ENCODE measurements at regions not wholly inside any gene's neighbourhood (a gene's known extent, or its start where the extent isn't known, plus 50 kb on each side); places are given as distances from the start of the nearest gene placed in this dataset.

DNA sequence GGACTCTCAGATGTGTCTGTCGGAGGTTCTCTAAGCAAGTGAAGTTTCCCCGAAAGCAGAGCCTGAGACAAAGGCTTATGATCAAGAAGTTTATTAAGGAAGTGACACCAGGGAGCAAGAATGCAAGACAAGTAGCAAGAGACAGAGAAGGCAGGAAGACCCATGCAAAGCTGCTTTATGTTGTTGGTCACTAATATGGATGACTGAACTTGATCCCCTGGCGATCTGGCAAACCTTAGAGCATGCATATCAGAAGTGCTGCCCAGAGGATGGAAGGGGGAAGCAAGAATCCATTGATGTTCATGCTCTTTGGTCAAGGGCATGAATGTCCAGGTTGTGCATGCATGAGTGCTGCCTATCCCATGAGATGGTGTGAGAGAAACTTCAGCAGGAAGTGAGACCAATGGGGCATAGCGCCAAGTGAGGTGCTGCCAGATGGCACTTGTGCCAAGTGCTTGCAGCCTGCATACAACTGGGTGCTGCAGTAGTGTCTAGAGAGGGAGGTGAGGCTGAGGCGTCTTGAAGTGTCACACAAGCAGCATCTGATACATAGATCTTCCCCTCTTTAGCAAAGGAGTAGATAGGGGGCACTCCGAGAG lies 176.5 kb downstream of the SALL1 start:
- intact Hi-C loops (cut with DNase I), result no loop called here
- peaks cover 0 to 7% of the 10 kb centered on the region in 2 donors for H3K27me3 ChIP-seq
- ATAC-seq (no peak), DNase-seq (no peak)
- H3K27ac ChIP-seq, result no peak overlapping the region
- no peak overlapping the region for H3K4me3 ChIP-seq
- H3K36me3 ChIP-seq, result no peaks in the 10 kb centered on the region
- TF ChIP-seq, protein P1, sequence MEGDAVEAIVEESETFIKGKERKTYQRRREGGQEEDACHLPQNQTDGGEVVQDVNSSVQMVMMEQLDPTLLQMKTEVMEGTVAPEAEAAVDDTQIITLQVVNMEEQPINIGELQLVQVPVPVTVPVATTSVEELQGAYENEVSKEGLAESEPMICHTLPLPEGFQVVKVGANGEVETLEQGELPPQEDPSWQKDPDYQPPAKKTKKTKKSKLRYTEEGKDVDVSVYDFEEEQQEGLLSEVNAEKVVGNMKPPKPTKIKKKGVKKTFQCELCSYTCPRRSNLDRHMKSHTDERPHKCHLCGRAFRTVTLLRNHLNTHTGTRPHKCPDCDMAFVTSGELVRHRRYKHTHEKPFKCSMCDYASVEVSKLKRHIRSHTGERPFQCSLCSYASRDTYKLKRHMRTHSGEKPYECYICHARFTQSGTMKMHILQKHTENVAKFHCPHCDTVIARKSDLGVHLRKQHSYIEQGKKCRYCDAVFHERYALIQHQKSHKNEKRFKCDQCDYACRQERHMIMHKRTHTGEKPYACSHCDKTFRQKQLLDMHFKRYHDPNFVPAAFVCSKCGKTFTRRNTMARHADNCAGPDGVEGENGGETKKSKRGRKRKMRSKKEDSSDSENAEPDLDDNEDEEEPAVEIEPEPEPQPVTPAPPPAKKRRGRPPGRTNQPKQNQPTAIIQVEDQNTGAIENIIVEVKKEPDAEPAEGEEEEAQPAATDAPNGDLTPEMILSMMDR (IDR thresholded peaks at IDR 0.05), result no peak
- no peaks in the 10 kb centered on the region for H3K9me3 ChIP-seq
- H3K4me1 ChIP-seq, result no peaks in the 10 kb centered on the region

DNA sequence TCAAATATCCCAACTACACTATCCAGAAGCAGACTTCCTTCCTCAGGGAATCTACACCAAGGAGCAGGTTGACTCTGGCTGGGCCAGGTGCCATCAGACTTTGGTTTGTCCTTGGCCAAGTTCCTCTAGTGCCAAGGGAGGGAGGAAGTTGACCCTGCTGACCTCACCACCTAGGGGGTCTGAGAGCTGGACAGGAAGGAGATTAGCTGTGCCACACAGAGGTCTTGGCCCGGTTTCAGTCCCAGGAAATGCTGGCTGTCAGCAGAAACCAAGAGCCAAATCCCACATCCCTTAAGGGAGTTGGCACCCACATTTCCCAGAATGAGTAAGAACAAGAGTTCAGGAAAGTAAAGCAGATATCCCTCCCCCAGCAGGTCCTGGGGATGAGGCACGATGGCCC lies 178.2 kb downstream of the SALL1 start:
- Histone ChIP-seq H3K27me3 (peaks cover 0 to 7% of the 10 kb centered on the region in 2 donors), H3K9me3 (no peaks in the 10 kb centered on the region), H3K36me3 (no peaks in the 10 kb centered on the region), H3K27ac (no peak overlapping the region), H3K4me1 (no peaks in the 10 kb centered on the region), H3K4me3 (no peak overlapping the region)
- no peak for ATAC-seq
- intact Hi-C loops (cut with DNase I), result no loop called here
- TF ChIP-seq, protein P1 (IDR thresholded peaks at IDR 0.05), result no peak
- no peak for DNase-seq

DNA sequence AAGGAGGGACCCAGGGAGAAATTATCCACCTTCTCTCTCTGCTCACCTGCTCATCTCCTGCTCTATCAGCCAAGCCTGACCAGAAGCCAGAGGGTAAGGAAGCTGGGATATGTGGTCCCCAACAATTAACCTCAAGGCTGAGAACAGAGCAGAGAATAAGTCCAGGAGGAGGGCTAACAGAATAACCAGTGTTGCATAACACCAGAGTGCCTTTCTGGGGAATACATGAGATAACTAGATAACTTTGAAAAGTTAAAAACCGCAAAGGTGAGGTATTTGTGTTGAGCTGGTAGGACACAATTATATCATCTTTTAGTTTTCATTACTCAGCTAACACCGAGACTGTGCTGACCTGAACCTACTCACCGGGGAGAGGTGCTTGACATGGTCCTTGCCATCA lies 180.8 kb downstream of the SALL1 start:
- H3K36me3 ChIP-seq, result no peaks in the 10 kb centered on the region
- ATAC-seq (no peak), DNase-seq (no peak)
- H3K9me3 ChIP-seq, result no peaks in the 10 kb centered on the region
- TF ChIP-seq, protein P1 (IDR thresholded peaks at IDR 0.05), result no peak
- no peak overlapping the region for H3K4me3 ChIP-seq
- H3K4me1 ChIP-seq, result no peaks in the 10 kb centered on the region
- no peak overlapping the region for H3K27ac ChIP-seq
- H3K27me3 ChIP-seq, result no peaks in the 10 kb centered on the region
- intact Hi-C loops (cut with DNase I), result no loop called here

DNA sequence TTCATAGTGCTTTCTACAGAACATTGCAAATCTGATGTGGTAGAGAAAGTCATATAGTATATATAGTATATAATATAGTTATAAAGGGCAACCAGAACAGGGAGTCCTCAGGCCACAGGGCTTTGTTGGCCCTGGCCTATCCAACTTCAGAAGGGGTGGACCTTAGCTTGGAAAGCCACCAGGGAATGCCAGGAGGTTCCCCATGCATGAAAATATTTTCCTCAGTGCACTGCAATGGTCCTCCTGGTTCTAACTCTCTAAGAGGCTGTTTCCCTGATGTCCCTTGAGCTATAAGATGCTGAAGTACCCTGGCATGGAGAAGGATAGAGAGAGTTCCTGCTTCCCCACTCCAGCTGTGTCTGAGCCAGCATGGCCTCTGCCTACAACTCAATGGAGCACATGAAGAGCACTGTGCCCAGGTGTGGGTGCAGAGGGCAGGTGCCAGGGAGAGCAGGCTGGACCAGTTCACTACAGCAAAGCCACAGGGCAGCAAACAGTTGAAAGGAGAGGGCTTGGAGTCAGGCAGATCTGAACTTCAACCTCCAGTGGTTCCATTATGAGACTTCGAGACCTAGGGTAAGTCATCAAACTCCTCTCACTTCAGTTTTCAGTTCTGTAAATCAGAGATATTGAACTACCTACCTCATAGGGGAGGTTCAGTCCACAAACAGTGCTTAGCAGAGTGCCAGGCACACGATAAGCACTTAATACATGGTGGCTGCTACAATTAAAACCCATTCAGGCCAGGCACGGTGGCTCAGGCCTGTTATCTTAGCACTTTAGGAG lies 183.1 kb downstream of the SALL1 start:
- Histone ChIP-seq H3K4me3 (no peak overlapping the region), H3K4me1 (no peaks in the 10 kb centered on the region), H3K9me3 (no peaks in the 10 kb centered on the region), H3K27ac (no peak overlapping the region), H3K27me3 (no peaks in the 10 kb centered on the region), H3K36me3 (no peaks in the 10 kb centered on the region)
- ATAC-seq, result no peak
- DNase-seq, result no peak
- TF ChIP-seq, protein P1 (IDR thresholded peaks at IDR 0.05), result no peak
- intact Hi-C loops (cut with DNase I), result no loop called here

DNA sequence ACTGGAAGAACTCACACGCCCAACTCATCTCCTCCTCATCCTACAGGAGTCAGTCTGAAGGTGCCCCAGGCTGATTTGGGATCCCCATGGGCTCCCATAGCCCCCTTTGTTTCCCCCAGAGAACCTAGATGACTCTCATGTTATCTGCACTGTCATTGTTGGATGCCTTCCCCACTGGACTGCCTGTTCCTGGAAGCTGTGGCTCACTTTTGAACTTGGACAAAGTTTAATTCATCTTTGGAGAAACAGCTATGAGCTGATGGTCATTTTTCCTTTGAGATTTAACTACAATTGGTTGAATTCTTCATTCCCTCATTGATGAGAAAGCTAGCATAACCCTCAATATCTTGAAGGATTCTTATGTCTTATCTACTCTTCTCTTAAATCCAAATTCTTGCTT lies 186.6 kb downstream of the SALL1 start:
- Histone ChIP-seq H3K9me3 (no peaks in the 10 kb centered on the region), H3K27me3 (no peaks in the 10 kb centered on the region), H3K4me3 (no peak overlapping the region), H3K4me1 (no peaks in the 10 kb centered on the region), H3K36me3 (no peaks in the 10 kb centered on the region), H3K27ac (no peak overlapping the region)
- DNase-seq, result no peak
- ATAC-seq, result no peak
- TF ChIP-seq, protein P1 (IDR thresholded peaks at IDR 0.05), result no peak
- intact Hi-C loops (cut with DNase I), result no loop called here
